Kidney tubule cell (primary cell): ENCODE measurements at regions not wholly inside any gene's neighbourhood (a gene's known extent, or its start where the extent isn't known, plus 50 kb on each side); places are given as distances from the start of the nearest gene placed in this dataset.

Experiments used
- DNase-seq: peaks from one replicate; pipeline ENCODE4 v3.0.0-alpha.2; 2018; ENCODE audit warnings: low spot score

- no peak for DNase-seq
These were observed 170.1 kb downstream of the INHBB start for GRCh38 chr2:120515759-120516678.

- no peak for DNase-seq
These were observed 170.9 kb downstream of the INHBB start for GRCh38 chr2:120516679-120517314.

GRCh38 chr2:120517751-120518469 lies 172.0 kb downstream of the INHBB start:
- no peak for DNase-seq

- DNase-seq: no peak
These were observed 172.9 kb downstream of the INHBB start for GRCh38 chr2:120518819-120519218.

GRCh38 chr2:120519469-120519868 lies 173.5 kb downstream of the INHBB start:
- DNase-seq: no peak

GRCh38 chr2:120520454-120520853 lies 174.5 kb downstream of the INHBB start:
- DNase-seq: no peak

- DNase-seq: peak; percentile 40
These were observed 175.3 kb downstream of the INHBB start for GRCh38 chr2:120520929-120521912.

GRCh38 chr2:120522151-120522751 lies 176.3 kb downstream of the INHBB start:
- no peak for DNase-seq

- no peak for DNase-seq
These were observed 177.8 kb downstream of the INHBB start for GRCh38 chr2:120523766-120524165.

GRCh38 chr2:120524174-120524573 lies 178.2 kb downstream of the INHBB start:
- DNase-seq: no peak

- peak; percentile 30 for DNase-seq
These were observed 179.4 kb downstream of the INHBB start for GRCh38 chr2:120525056-120526046.

GRCh38 chr2:120526047-120526562 lies 180.2 kb downstream of the INHBB start:
- DNase-seq: no peak

GRCh38 chr2:120526997-120527945 lies 181.3 kb downstream of the INHBB start:
- DNase-seq: no peak

GRCh38 chr2:120528051-120528692 lies 182.2 kb downstream of the INHBB start:
- no peak for DNase-seq

- DNase-seq: no peak
These were observed 182.7 kb downstream of the INHBB start for GRCh38 chr2:120528693-120529076.

- DNase-seq: no peak
These were observed 184.8 kb downstream of the INHBB start for GRCh38 chr2:120530781-120531180.

- no peak for DNase-seq
These were observed 185.4 kb downstream of the INHBB start for GRCh38 chr2:120531365-120531764.
